NB4 (cell line): ENCODE measurements at regions not wholly inside any gene's neighbourhood (a gene's known extent, or its start where the extent isn't known, plus 50 kb on each side); places are given as distances from the start of the nearest gene placed in this dataset.

Experiments
- DNase-seq: peaks from one replicate; pipeline ENCODE4 v3.0.0; 2010; ENCODE audit warnings: low read depth
- H3K4me3 ChIP-seq: one replicate; pipeline ENCODE4 v1.5.1; 2011; ENCODE audit warnings: mild to moderate bottlenecking, low read depth, low read length, moderate library complexity
- MYC ChIP-seq: IDR thresholded peaks from 2 replicates; pipeline ENCODE4 v1.6.1; 2011; ENCODE audit warnings: low read depth, low read length
- POLR2A ChIP-seq: IDR thresholded peaks from 2 replicates; pipeline ENCODE4 v1.6.1; 2011; ENCODE audit warnings: mild to moderate bottlenecking; ENCODE audit not compliant: insufficient read length; ENCODE audit errors: extremely low read depth
- TF ChIP-seq, protein P1 (sequence below): IDR thresholded peaks from 2 replicates; pipeline ENCODE4 v1.6.1; 2011; ENCODE audit warnings: low read depth, low read length
- TF ChIP-seq, protein P2 (sequence below): IDR thresholded peaks from one replicate; pipeline ENCODE4 v1.5.1; 2012; ENCODE audit warnings: low read depth, low read length

GRCh38 chr9:129253803-129254381, 75.8 kb upstream of the IER5L start:
- peak; percentile 87 for DNase-seq
- H3K4me3 ChIP-seq: no peak overlapping the region
- TF ChIP-seq POLR2A: no peak
- TF ChIP-seq, protein P1, sequence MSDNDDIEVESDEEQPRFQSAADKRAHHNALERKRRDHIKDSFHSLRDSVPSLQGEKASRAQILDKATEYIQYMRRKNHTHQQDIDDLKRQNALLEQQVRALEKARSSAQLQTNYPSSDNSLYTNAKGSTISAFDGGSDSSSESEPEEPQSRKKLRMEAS: 0 out of 2 replicates have a peak, but pooled peaks have one; percentile 24
- TF ChIP-seq, protein P2, sequence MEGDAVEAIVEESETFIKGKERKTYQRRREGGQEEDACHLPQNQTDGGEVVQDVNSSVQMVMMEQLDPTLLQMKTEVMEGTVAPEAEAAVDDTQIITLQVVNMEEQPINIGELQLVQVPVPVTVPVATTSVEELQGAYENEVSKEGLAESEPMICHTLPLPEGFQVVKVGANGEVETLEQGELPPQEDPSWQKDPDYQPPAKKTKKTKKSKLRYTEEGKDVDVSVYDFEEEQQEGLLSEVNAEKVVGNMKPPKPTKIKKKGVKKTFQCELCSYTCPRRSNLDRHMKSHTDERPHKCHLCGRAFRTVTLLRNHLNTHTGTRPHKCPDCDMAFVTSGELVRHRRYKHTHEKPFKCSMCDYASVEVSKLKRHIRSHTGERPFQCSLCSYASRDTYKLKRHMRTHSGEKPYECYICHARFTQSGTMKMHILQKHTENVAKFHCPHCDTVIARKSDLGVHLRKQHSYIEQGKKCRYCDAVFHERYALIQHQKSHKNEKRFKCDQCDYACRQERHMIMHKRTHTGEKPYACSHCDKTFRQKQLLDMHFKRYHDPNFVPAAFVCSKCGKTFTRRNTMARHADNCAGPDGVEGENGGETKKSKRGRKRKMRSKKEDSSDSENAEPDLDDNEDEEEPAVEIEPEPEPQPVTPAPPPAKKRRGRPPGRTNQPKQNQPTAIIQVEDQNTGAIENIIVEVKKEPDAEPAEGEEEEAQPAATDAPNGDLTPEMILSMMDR: no peak

- H3K4me3 ChIP-seq: no peak overlapping the region
- TF ChIP-seq, protein P1: no peak
- TF ChIP-seq POLR2A: no peak
- TF ChIP-seq, protein P2: no peak
- TF ChIP-seq MYC: no peak
- no peak for DNase-seq
Observed at GRCh38 chr9:129252937-129253802, 75.1 kb upstream of the IER5L start.

GRCh38 chr9:129250786-129251185, 72.7 kb upstream of the IER5L start:
- peak; percentile 54 for DNase-seq
- no peak overlapping the region for H3K4me3 ChIP-seq

DNA sequence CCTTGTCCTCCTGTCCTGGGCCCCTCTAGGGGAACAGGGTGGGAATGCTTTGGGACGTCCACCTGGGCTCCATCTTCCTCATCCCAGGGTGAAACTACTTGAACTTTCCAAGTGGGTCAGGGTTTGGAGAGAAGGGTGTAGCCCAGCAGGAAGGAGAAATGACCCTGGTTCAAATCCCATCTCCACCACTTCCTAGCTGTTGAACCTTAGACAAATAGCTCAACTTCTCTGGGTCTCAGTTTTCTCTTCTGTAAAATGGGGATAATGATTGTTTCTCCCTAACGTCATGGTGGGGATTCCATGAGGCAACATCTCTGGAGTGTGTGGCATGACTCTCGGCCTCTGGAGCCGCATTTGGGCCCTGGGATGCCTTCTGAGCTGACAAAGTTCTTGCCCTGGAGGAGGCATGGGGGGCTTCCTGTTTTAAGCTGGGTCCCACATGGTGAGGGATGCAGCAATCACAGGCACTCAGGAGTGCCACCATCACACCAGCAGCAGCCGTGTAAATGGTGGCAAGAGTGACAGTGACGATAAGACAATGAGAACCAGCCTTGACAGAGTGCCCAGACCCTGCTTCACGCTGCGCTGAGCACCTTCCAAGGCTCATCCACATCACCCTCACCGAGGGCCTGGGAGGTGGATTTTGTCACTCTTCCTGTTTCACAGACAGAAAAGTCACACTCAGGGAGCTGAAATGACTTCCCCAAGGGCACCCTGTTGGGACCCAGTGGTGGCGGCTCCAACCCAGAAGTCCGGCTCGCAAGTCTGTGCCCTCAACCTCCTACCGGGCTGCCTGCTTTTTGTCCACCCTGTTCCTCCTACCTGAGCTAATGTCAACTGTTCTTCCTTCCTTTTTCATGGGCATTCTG, 69.5 kb upstream of the IER5L start:
- no peak for TF ChIP-seq MYC
- TF ChIP-seq, protein P1: no peak
- TF ChIP-seq, protein P2: no peak
- TF ChIP-seq POLR2A: no peak
- DNase-seq: no peak
- H3K4me3 ChIP-seq: no peak overlapping the region

More at GRCh38 chr9:129250786-129251185, 72.7 kb upstream of the IER5L start:
- TF ChIP-seq, protein P1: no peak
- TF ChIP-seq MYC: no peak
- TF ChIP-seq, protein P2: no peak
- TF ChIP-seq POLR2A: no peak

GRCh38 chr9:129245276-129245675, 67.2 kb upstream of the IER5L start:
- no peak for DNase-seq
- H3K4me3 ChIP-seq: no peak overlapping the region
- TF ChIP-seq, protein P2: no peak
- TF ChIP-seq, protein P1: no peak
- TF ChIP-seq POLR2A: no peak
- no peak for TF ChIP-seq MYC
